HepG2 (cell line): ENCODE measurements at regions not wholly inside any gene's neighbourhood (a gene's known extent, or its start where the extent isn't known, plus 50 kb on each side); places are given as distances from the start of the nearest gene placed in this dataset.

ENCODE experiments used
- ARID2 ChIP-seq: sonication (generic); formaldehyde crosslinking; IDR thresholded peaks from 2 replicates; pipeline ENCODE4 v1.8.1; 2022; ENCODE audit warnings: mild to moderate bottlenecking, missing genetic modification reagents, borderline replicate concordance
- ATF3 ChIP-seq: sonication (generic); formaldehyde crosslinking; IDR thresholded peaks from 2 replicates; pipeline ENCODE4 v1.4.0; 2020; ENCODE audit warnings: missing genetic modification reagents
- CERS6 ChIP-seq: sonication (generic); formaldehyde crosslinking; IDR thresholded peaks from 2 replicates; pipeline ENCODE4 v1.5.0; 2020; ENCODE audit warnings: missing genetic modification reagents
- DNMT3B ChIP-seq: conservative IDR thresholded peaks from 2 replicates; pipeline ENCODE4 v1.6.1; 2016; ENCODE audit warnings: missing biosample characterization, control low read depth
- ETV5 ChIP-seq: IDR thresholded peaks from 2 replicates; pipeline ENCODE4 v1.6.1; 2018; ENCODE audit warnings: missing biosample characterization, missing genetic modification reagents, inconsistent platforms, borderline replicate concordance
- FOSL2 ChIP-seq: sonication (generic); formaldehyde crosslinking; IDR thresholded peaks from 2 replicates; pipeline ENCODE4 v1.4.0; 2020; ENCODE audit warnings: missing genetic modification reagents
- FOXJ3 ChIP-seq: sonication (generic); formaldehyde crosslinking; IDR thresholded peaks from 2 replicates; pipeline ENCODE4 v1.4.0; 2020; ENCODE audit warnings: missing genetic modification reagents, mild to moderate bottlenecking, borderline replicate concordance
- HIVEP1 ChIP-seq: sonication (generic); formaldehyde crosslinking; IDR thresholded peaks from 2 replicates; pipeline ENCODE4 v1.4.0; 2020; ENCODE audit warnings: mild to moderate bottlenecking, missing genetic modification reagents
- HNF4G ChIP-seq, 2 experiments: sonication (generic) in 1 of 2; formaldehyde crosslinking in 1 of 2; IDR thresholded peaks; 2 replicates each; pipeline versions ENCODE4 v1.4.0 to v1.6.1; 2011 to 2020; ENCODE audit warnings: borderline replicate concordance in 2 of 2, low read depth in 2 of 2, mild to moderate bottlenecking in 2 of 2, low read length in 1 of 2, missing genetic modification reagents in 1 of 2, moderate library complexity in 1 of 2
- KAT7 ChIP-seq: IDR thresholded peaks from 2 replicates; pipeline ENCODE4 v1.6.1; 2018; ENCODE audit warnings: borderline replicate concordance, missing compliant biosample characterization
- LBX2 ChIP-seq: sonication (generic); formaldehyde crosslinking; IDR thresholded peaks from 2 replicates; pipeline ENCODE4 v1.5.0; 2020; ENCODE audit warnings: missing genetic modification reagents, mild to moderate bottlenecking, borderline replicate concordance
- MXD4 ChIP-seq: IDR thresholded peaks from 2 replicates; pipeline ENCODE4 v1.6.1; 2016; ENCODE audit warnings: mild to moderate bottlenecking, missing biosample characterization, missing genetic modification reagents
- NR2F1 ChIP-seq, 2 experiments: fragments of 450-650 bp in 1 of 2; formaldehyde crosslinking in 1 of 2; IDR thresholded peaks; 2 replicates each; pipeline versions ENCODE4 v1.5.0 to v1.6.1; 2016 to 2020; ENCODE audit warnings: mild to moderate bottlenecking in 1 of 2, missing compliant biosample characterization in 1 of 2, missing genetic modification reagents in 1 of 2, moderate library complexity in 1 of 2
- POLR2G ChIP-seq: fragments of 200-400 bp; formaldehyde crosslinking; IDR thresholded peaks from 2 replicates; pipeline ENCODE4 v1.6.1; 2018; ENCODE audit warnings: mild to moderate bottlenecking, low read depth, low read length, moderate library complexity
- SP4 ChIP-seq: sonication (generic); formaldehyde crosslinking; IDR thresholded peaks from 2 replicates; pipeline ENCODE4 v1.8.1; 2023; ENCODE audit warnings: mild to moderate bottlenecking, missing genetic modification reagents
- TBL1XR1 ChIP-seq: fragments of 150-350 bp; IDR thresholded peaks from 2 replicates; pipeline ENCODE4 v1.6.1; 2014; ENCODE audit warnings: borderline replicate concordance, low read length; ENCODE audit not compliant: partially characterized antibody
- TCF12 ChIP-seq, 2 experiments: fragments of 450-650 bp in 1 of 2; sonication (generic) in 1 of 2; formaldehyde crosslinking in 1 of 2; IDR thresholded peaks; 2 replicates each; pipeline versions ENCODE4 v1.6.1 to v1.8.0; 2017 to 2022; ENCODE audit warnings: antibody characterized with exemption in 1 of 2, mild to moderate bottlenecking in 1 of 2, missing genetic modification reagents in 1 of 2, moderate library complexity in 1 of 2
- TEAD3 ChIP-seq: optimal IDR thresholded peaks from 2 replicates; pipeline ENCODE3; 2016; ENCODE audit warnings: borderline replicate concordance
- YEATS2 ChIP-seq: sonication (generic); formaldehyde crosslinking; IDR thresholded peaks from 2 replicates; pipeline ENCODE4 v1.4.0; 2020; ENCODE audit warnings: missing genetic modification reagents, borderline replicate concordance
- YEATS4 ChIP-seq: sonication (generic); formaldehyde crosslinking; IDR thresholded peaks from 2 replicates; pipeline ENCODE4 v1.4.0; 2020; ENCODE audit warnings: missing genetic modification reagents, borderline replicate concordance
- ZBTB37 ChIP-seq: sonication (generic); formaldehyde crosslinking; IDR thresholded peaks from 2 replicates; pipeline ENCODE4 v1.4.0; 2020; ENCODE audit warnings: mild to moderate bottlenecking, missing genetic modification reagents
- ZNF121 ChIP-seq: sonication (generic); formaldehyde crosslinking; IDR thresholded peaks from 2 replicates; pipeline ENCODE4 v1.5.0; 2020; ENCODE audit warnings: mild to moderate bottlenecking, missing genetic modification reagents
- ZNF160 ChIP-seq: sonication (generic); formaldehyde crosslinking; IDR thresholded peaks from 2 replicates; pipeline ENCODE4 v1.8.0; 2022; ENCODE audit warnings: mild to moderate bottlenecking, inconsistent platforms, missing genetic modification reagents
- ZNF256 ChIP-seq: sonication (generic); formaldehyde crosslinking; conservative IDR thresholded peaks from 2 replicates; pipeline ENCODE4 v1.4.0; 2020; ENCODE audit warnings: missing genetic modification reagents
- ZNF260 ChIP-seq: sonication (generic); formaldehyde crosslinking; IDR thresholded peaks from 2 replicates; pipeline ENCODE4 v1.4.0; 2020; ENCODE audit warnings: missing genetic modification reagents, low read depth, mild to moderate bottlenecking, borderline replicate concordance
- ZNF556 ChIP-seq: sonication (generic); formaldehyde crosslinking; IDR thresholded peaks from 2 replicates; pipeline ENCODE4 v1.4.0; 2020; ENCODE audit warnings: mild to moderate bottlenecking, missing genetic modification reagents, borderline replicate concordance
- ZNF780A ChIP-seq: sonication (generic); formaldehyde crosslinking; IDR thresholded peaks from 2 replicates; pipeline ENCODE4 v1.8.0; 2022; ENCODE audit warnings: mild to moderate bottlenecking, missing genetic modification reagents, moderate library complexity

- TF ChIP-seq TCF12 (IDR thresholded peaks at IDR 0.05) (no peak), TCF12 (CRISPR knock-in tag; IDR thresholded peaks at IDR 0.05) (peak; percentile 100), MXD4 (CRISPR knock-in tag) (peak; percentile 83), ETV5 (CRISPR knock-in tag) (peak; percentile 97), FOXJ3 (CRISPR knock-in tag) (peak; percentile 99), ZBTB37 (CRISPR knock-in tag) (peak; percentile 95), FOSL2 (peak; percentile 86), YEATS2 (CRISPR knock-in tag) (peak; percentile 84), ZNF780A (CRISPR knock-in tag) (no peak; the same call in 1 of the 2 replicates), POLR2G (peak; percentile 72), NR2F1 (CRISPR knock-in tag; IDR thresholded peaks at IDR 0.05) (peak; percentile 93 to 98), TBL1XR1 (peak; percentile 93), HIVEP1 (peak; percentile 73; the same call in 1 of the 2 replicates), SP4 (no peak), HNF4G (IDR thresholded peaks at IDR 0.05; ENCODE audit: borderline replicate concordance, low read depth, low read length) (peak; percentile 96), HNF4G (CRISPR knock-in tag; IDR thresholded peaks at IDR 0.05; ENCODE audit: borderline replicate concordance, low read depth) (peak; percentile 97), KAT7 (no peak), LBX2 (CRISPR knock-in tag) (no peak), TEAD3 (CRISPR knock-in tag) (peak; percentile 99), CERS6 (no peak), ZNF260 (no peak), YEATS4 (CRISPR knock-in tag) (peak; percentile 83; the same call in 1 of the 2 replicates), ZNF121 (CRISPR knock-in tag) (peak; percentile 84), ARID2 (peak; percentile 2), ATF3 (peak; percentile 84), ZNF160 (CRISPR knock-in tag) (peak; percentile 74; the same call in 1 of the 2 replicates), DNMT3B (CRISPR knock-in tag) (no peak; the same call in 1 of the 2 replicates), ZNF556 (CRISPR knock-in tag) (peak; percentile 76; the same call in 1 of the 2 replicates), ZNF256 (no peak; the same call in 1 of the 2 replicates)
Observed at GRCh38 chr2:74764429-74765272, 69.3 kb upstream of the HK2 start (continued).
